ENCODE measurements at regions not wholly inside any gene's neighbourhood (a gene's known extent, or its start where the extent isn't known, plus 50 kb on each side); places are given as distances from the start of the nearest gene placed in this dataset.

- TF ChIP-seq CTCF (IDR thresholded peaks at IDR 0.05; ENCODE audit: low read depth, low read length) (no peak), EZH2phosphoT487 (IDR thresholded peaks at IDR 0.05; ENCODE audit: low read depth) (no peak)
These were observed 117.5 kb upstream of the CRBN start for GRCh38 chr3:3296979-3297381.
